IPS-15b (cell line): ENCODE measurements at regions not wholly inside any gene's neighbourhood (a gene's known extent, or its start where the extent isn't known, plus 50 kb on each side); places are given as distances from the start of the nearest gene placed in this dataset.
"Not testable (repeated sequence)": the region's sequence is repeated elsewhere in the genome, so short reads cannot be mapped to it uniquely, and the experiment has no call there.

Experiments used
- H3K27me3 ChIP-seq: one replicate; pipeline ENCODE4 v1.6.1; 2013; ENCODE audit warnings: low read length; ENCODE audit not compliant: control insufficient read depth, insufficient read depth
- H3K36me3 ChIP-seq: one replicate; pipeline ENCODE4 v1.6.1; 2013; ENCODE audit warnings: low read length; ENCODE audit not compliant: control insufficient read depth, insufficient read depth
- H3K4me1 ChIP-seq: one replicate; pipeline ENCODE4 v1.6.1; 2013; ENCODE audit warnings: mild to moderate bottlenecking, low read length; ENCODE audit not compliant: control insufficient read depth, insufficient read depth
- H3K4me3 ChIP-seq: one replicate; pipeline ENCODE4 v1.5.1; 2013; ENCODE audit warnings: low read depth, low read length
- H3K9ac ChIP-seq: one replicate; pipeline ENCODE4 v1.6.1; 2013; ENCODE audit warnings: low read depth, mild to moderate bottlenecking, low read length
- H3K9me3 ChIP-seq: one replicate; pipeline ENCODE4 v1.6.1; 2013; ENCODE audit warnings: mild to moderate bottlenecking, low read length; ENCODE audit not compliant: control insufficient read depth, insufficient read depth

DNA sequence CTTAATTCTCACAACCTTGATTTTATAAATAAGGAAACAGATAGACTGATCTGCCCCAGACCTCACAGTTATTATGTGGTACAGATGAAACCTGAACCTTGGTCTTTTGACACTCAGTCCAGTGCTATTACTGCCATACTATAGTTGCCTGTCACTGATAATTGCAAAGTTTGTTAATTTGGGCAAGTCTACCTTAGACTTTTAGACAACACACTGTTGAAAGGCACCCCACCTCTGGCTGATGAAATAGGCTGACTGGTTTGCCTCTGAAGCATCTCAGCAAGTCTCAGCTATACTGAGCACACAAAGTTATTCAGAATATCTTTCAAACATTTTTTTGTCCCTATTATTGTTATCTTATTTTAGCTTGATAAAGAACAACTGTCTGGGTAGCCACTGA is 53.1 kb upstream of the MAP4 start:
- no peak overlapping the region for H3K4me3 ChIP-seq
- H3K27me3 ChIP-seq: no peaks in the 10 kb centered on the region
- H3K36me3 ChIP-seq: no peaks in the 10 kb centered on the region
- no peaks in the 10 kb centered on the region for H3K9me3 ChIP-seq
- H3K4me1 ChIP-seq: no peaks in the 10 kb centered on the region
- H3K9ac ChIP-seq: no peak overlapping the region

DNA sequence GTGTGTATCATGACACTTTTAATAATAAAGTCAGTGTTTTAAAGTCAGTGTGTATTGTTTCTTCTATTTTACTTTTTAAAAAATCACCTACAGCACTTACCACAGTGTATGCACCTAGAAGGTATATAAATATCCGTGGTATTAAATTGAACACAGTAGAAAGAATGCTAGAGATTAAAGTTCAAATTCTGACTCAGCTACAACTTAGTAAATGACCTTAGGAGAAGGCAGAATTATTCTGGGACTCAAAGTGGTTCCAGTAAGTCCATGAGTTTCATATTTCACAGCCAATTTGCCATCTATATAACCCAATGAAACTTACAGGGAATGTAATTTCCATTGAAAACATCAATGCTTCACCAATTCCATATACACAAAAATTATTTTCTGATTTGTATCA is 52.7 kb upstream of the MAP4 start:
- no peaks in the 10 kb centered on the region for H3K36me3 ChIP-seq
- no peaks in the 10 kb centered on the region for H3K9me3 ChIP-seq
- H3K9ac ChIP-seq: no peak overlapping the region
- no peaks in the 10 kb centered on the region for H3K27me3 ChIP-seq
- H3K4me3 ChIP-seq: no peak overlapping the region
- no peaks in the 10 kb centered on the region for H3K4me1 ChIP-seq

DNA sequence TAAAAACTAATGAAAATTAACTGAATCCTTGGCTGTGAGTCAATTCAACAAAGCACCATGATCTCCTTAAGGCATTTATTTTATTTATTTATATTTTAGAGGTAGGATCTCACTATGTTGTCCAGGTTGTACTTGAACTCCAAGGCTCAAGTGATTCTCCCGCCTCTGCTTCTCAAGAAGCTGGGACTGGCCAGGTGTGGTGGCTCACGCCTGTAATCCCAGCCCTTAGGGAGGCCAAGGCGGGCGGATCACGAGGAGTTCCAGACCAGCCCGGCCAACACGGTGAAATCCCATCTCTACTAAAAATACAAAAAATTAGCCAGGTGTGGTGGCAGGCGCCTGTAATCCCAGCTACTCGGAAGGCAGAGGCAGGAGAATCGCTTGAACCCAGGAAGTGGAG is 52.1 kb upstream of the MAP4 start:
- H3K36me3 ChIP-seq, H3K9ac ChIP-seq, H3K9me3 ChIP-seq, H3K4me3 ChIP-seq, H3K27me3 ChIP-seq, H3K4me1 ChIP-seq: not testable (repeated sequence)

DNA sequence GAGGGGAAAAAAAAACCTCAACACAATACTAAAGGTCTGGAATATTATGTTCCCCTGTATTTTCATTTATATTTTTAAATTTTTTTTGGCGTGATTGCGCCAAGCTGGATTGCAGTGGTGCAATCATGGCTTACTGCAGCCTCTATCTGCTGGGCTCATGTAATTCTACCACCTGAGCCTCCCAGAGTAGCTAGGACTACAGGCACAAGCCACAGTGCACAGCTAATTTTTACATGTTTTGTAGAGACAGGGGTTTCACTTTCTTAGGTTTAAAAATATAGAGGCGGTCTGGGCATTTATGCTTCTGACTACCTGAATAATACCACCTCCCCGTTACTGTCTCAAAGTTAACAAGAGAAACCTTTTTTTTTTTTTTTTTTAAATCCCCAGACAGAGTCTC is 51.1 kb upstream of the MAP4 start:
- Histone ChIP-seq H3K9me3 (no peaks in the 10 kb centered on the region), H3K36me3 (peaks cover 4% of the 10 kb centered on the region), H3K4me3 (no peak overlapping the region), H3K4me1 (no peaks in the 10 kb centered on the region), H3K9ac (no peak overlapping the region), H3K27me3 (no peaks in the 10 kb centered on the region)
